H9 (cell line): ENCODE measurements at regions not wholly inside any gene's neighbourhood (a gene's known extent, or its start where the extent isn't known, plus 50 kb on each side); places are given as distances from the start of the nearest gene placed in this dataset.
A peak's percentile ranks its signal among the peaks of the same experiment; 100 is the strongest.

Experiments
- DNase-seq: peaks from one replicate; pipeline ENCODE4 v3.0.0-alpha.2; 2017
- H2AFZ ChIP-seq: one replicate; pipeline ENCODE4 v1.6.1; 2013; ENCODE audit warnings: mild to moderate bottlenecking, low read length, control low read depth, moderate library complexity
- H2AK5ac ChIP-seq: 2 replicates; pipeline ENCODE4 v1.6.1; 2013; ENCODE audit warnings: low read length, control low read depth, mixed read lengths; ENCODE audit not compliant: insufficient read length
- H2BK120ac ChIP-seq: one replicate; pipeline ENCODE4 v1.6.1; 2013; ENCODE audit warnings: low read depth, mild to moderate bottlenecking, low read length, control low read depth, inconsistent platforms; ENCODE audit not compliant: poor library complexity, severe bottlenecking
- H2BK12ac ChIP-seq: 2 replicates; pipeline ENCODE4 v1.6.1; 2013; ENCODE audit warnings: low read length, control low read depth, mixed read lengths, low read depth; ENCODE audit not compliant: insufficient read length
- H2BK15ac ChIP-seq: 2 replicates; pipeline ENCODE4 v1.6.1; 2013; ENCODE audit warnings: low read depth, low read length, control low read depth
- H2BK20ac ChIP-seq: one replicate; pipeline ENCODE4 v1.6.1; 2013; ENCODE audit warnings: low read depth, mild to moderate bottlenecking, low read length, control low read depth, inconsistent platforms; ENCODE audit not compliant: poor library complexity, severe bottlenecking
- H2BK5ac ChIP-seq: 2 replicates; pipeline ENCODE4 v1.6.1; 2013; ENCODE audit warnings: low read length, control low read depth, mixed read lengths; ENCODE audit not compliant: insufficient read length
- H3K14ac ChIP-seq: 2 replicates; pipeline ENCODE4 v1.6.1; 2013; ENCODE audit warnings: low read length, control low read depth; ENCODE audit not compliant: insufficient read depth
- H3K18ac ChIP-seq: 2 replicates; pipeline ENCODE4 v1.6.1; 2013; ENCODE audit warnings: low read depth, mild to moderate bottlenecking, mixed read lengths, low read length, control low read depth; ENCODE audit not compliant: insufficient read length
- H3K23ac ChIP-seq: 2 replicates; pipeline ENCODE4 v1.6.1; 2013; ENCODE audit warnings: low read length, control low read depth, mixed read lengths, low read depth; ENCODE audit not compliant: insufficient read length
- H3K23me2 ChIP-seq: 2 replicates; pipeline ENCODE4 v1.6.1; 2013; ENCODE audit warnings: low read depth, mild to moderate bottlenecking, mixed read lengths, low read length, control low read depth; ENCODE audit not compliant: insufficient read length, poor library complexity, severe bottlenecking
- H3K27ac ChIP-seq: 2 replicates; pipeline ENCODE4 v1.5.1; 2013; ENCODE audit warnings: low read length, control low read depth, mixed read lengths, low read depth; ENCODE audit not compliant: insufficient read length
- H3K27me3 ChIP-seq: 2 replicates; pipeline ENCODE4 v1.6.1; 2013; ENCODE audit warnings: low read length, control low read depth, inconsistent platforms; ENCODE audit not compliant: insufficient read depth
- H3K4ac ChIP-seq: 2 replicates; pipeline ENCODE4 v1.6.1; 2013; ENCODE audit warnings: low read depth, mild to moderate bottlenecking, control low read depth, inconsistent platforms, low read length, moderate library complexity
- H3K4me1 ChIP-seq: 2 replicates; pipeline ENCODE4 v1.6.1; 2013; ENCODE audit warnings: low read length, control low read depth, inconsistent platforms; ENCODE audit not compliant: insufficient read depth
- H3K4me2 ChIP-seq: 2 replicates; pipeline ENCODE4 v1.6.1; 2013; ENCODE audit warnings: low read length, control low read depth, mixed read lengths; ENCODE audit not compliant: insufficient read length, insufficient read depth
- H3K56ac ChIP-seq: 2 replicates; pipeline ENCODE4 v1.6.1; 2013; ENCODE audit warnings: low read depth, mild to moderate bottlenecking, mixed read lengths, low read length, control low read depth; ENCODE audit not compliant: insufficient read length
- H3K79me1 ChIP-seq: 2 replicates; pipeline ENCODE4 v1.6.1; 2013; ENCODE audit warnings: low read depth, mild to moderate bottlenecking, moderate library complexity, low read length, control low read depth, inconsistent platforms; ENCODE audit not compliant: insufficient read depth, poor library complexity, severe bottlenecking
- H3K79me2 ChIP-seq: 2 replicates; pipeline ENCODE4 v1.6.1; 2013; ENCODE audit warnings: low read length, control low read depth, inconsistent platforms; ENCODE audit not compliant: insufficient read depth
- H3K9ac ChIP-seq: 2 replicates; pipeline ENCODE4 v1.6.1; 2013; ENCODE audit warnings: low read length, control low read depth, mixed read lengths; ENCODE audit not compliant: insufficient read length; ENCODE audit errors: extremely low read depth
- H3K9me3 ChIP-seq: one replicate; pipeline ENCODE4 v1.6.1; 2013; ENCODE audit warnings: low read depth, low read length, inconsistent platforms; ENCODE audit not compliant: control insufficient read depth
- H3T11ph ChIP-seq: one replicate; pipeline ENCODE4 v1.6.1; 2013; ENCODE audit warnings: mild to moderate bottlenecking, low read length, control low read depth, inconsistent platforms
- H4K20me1 ChIP-seq: one replicate; pipeline ENCODE4 v1.6.1; 2013; ENCODE audit not compliant: control insufficient read depth, insufficient read length, insufficient read depth
- H4K5ac ChIP-seq: 2 replicates; pipeline ENCODE4 v1.6.1; 2013; ENCODE audit warnings: low read depth, mild to moderate bottlenecking, mixed read lengths, low read length, control low read depth; ENCODE audit not compliant: insufficient read length
- H4K8ac ChIP-seq: replicated peaks from 2 replicates; pipeline ENCODE4 v1.6.1; 2013; ENCODE audit warnings: low read length, control low read depth, mixed read lengths, low read depth; ENCODE audit not compliant: insufficient read length
- H4K91ac ChIP-seq: 2 replicates; pipeline ENCODE4 v1.6.1; 2013; ENCODE audit warnings: low read depth, mild to moderate bottlenecking, moderate library complexity, mixed read lengths, low read length, control low read depth; ENCODE audit not compliant: insufficient read length
- H3K27ac Mint-ChIP-seq, 3 experiments: 2 replicates in 2 of 3; 3 replicates in 1 of 3; pipeline ENCODE4 v1.8.0; 2020 to 2021; ENCODE audit warnings: mixed read lengths in 3 of 3, mild to moderate bottlenecking in 1 of 3, moderate library complexity in 1 of 3
- H3K27me3 Mint-ChIP-seq: 2 replicates; pipeline ENCODE4 v1.8.0; 2021; ENCODE audit warnings: low read depth, mild to moderate bottlenecking, moderate library complexity, mixed read lengths
- H3K36me3 Mint-ChIP-seq, 3 experiments: 2 replicates in 2 of 3; 3 replicates in 1 of 3; pipeline ENCODE4 v1.8.0; 2020 to 2021; ENCODE audit warnings: low read depth in 3 of 3, mixed read lengths in 3 of 3; ENCODE audit not compliant: insufficient read depth in 1 of 3
- H3K4me1 Mint-ChIP-seq, 2 experiments: 2 replicates each; pipeline ENCODE4 v1.8.0; 2020; ENCODE audit warnings: mixed read lengths in 2 of 2
- H3K4me3 Mint-ChIP-seq, 2 experiments: 2 replicates in 1 of 2; 3 replicates in 1 of 2; pipeline ENCODE4 v1.8.0; 2020 to 2021; ENCODE audit warnings: mild to moderate bottlenecking in 2 of 2, mixed read lengths in 2 of 2, moderate library complexity in 1 of 2
- H3K9me3 Mint-ChIP-seq, 2 experiments: 2 replicates in 1 of 2; 3 replicates in 1 of 2; pipeline ENCODE4 v1.8.0; 2020; ENCODE audit warnings: mild to moderate bottlenecking in 2 of 2, mixed read lengths in 2 of 2, moderate library complexity in 1 of 2
- WGBS: extraction: QIAGEN DNeasy Blood & Tissue Kit; methylation state at CpG from one replicate; pipeline ENCODE4 v1.1.7; 2013; ENCODE audit warnings: missing lambda C conversion rate, low lambda C conversion rate, mixed read lengths; ENCODE audit not compliant: insufficient read length; ENCODE audit errors: extremely low coverage; 5-methylcytosine and 5-hydroxymethylcytosine counted together
- TF ChIP-seq, protein P1 (sequence below): fragments of 200-600 bp; sonication (generic); conservative IDR thresholded peaks from 3 replicates; pipeline ENCODE4 v1.8.0; 2021; ENCODE audit warnings: antibody characterized with exemption, mild to moderate bottlenecking

DNA sequence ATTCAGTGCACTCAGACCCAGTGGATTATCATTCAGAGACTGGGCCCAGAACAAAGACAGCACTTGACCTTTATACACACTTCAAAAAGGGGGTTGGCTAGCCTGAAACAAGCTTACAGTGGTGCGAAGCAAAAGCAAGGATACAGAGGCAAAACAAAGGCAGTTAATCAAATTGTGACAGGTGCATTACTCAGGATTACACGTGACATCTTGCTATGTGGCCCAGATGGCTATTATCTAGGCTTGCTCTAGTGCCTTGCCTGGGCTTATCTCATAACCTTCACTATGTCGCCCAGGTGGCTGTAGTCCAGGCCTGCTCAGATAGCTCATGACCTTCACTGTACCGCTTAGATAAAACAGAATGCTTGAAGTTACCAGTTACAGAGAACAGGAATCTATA lies 1092.1 kb upstream of the PRKX start:
- H2AK5ac ChIP-seq, result no peak overlapping the region
- no peak overlapping the region for H3K9ac ChIP-seq
- H3K4me3 Mint-ChIP-seq, result no peak overlapping the region
- H4K5ac ChIP-seq, result no peak overlapping the region
- no peak overlapping the region for H2BK5ac ChIP-seq
- H3K79me2 ChIP-seq, result no peaks in the 10 kb centered on the region
- no peak overlapping the region for H4K8ac ChIP-seq
- no peak overlapping the region for H3K56ac ChIP-seq
- no peak overlapping the region for H2BK20ac ChIP-seq
- H3K4ac ChIP-seq, result no peak overlapping the region
- peaks cover 24 to 36% of the 10 kb centered on the region in 2 experiments for H3K9me3 Mint-ChIP-seq
- no peak overlapping the region for H2BK120ac ChIP-seq
- H3K23ac ChIP-seq, result no peak overlapping the region
- H4K20me1 ChIP-seq, result no peaks in the 10 kb centered on the region
- no CpG with 5 or more reads among the region's 4 CpGs for WGBS
- no peak overlapping the region for H2AFZ ChIP-seq
- H2BK12ac ChIP-seq, result no peak overlapping the region
- H4K91ac ChIP-seq, result no peak overlapping the region
- H3K9me3 ChIP-seq, result peaks cover 12% of the 10 kb centered on the region
- TF ChIP-seq, protein P1, sequence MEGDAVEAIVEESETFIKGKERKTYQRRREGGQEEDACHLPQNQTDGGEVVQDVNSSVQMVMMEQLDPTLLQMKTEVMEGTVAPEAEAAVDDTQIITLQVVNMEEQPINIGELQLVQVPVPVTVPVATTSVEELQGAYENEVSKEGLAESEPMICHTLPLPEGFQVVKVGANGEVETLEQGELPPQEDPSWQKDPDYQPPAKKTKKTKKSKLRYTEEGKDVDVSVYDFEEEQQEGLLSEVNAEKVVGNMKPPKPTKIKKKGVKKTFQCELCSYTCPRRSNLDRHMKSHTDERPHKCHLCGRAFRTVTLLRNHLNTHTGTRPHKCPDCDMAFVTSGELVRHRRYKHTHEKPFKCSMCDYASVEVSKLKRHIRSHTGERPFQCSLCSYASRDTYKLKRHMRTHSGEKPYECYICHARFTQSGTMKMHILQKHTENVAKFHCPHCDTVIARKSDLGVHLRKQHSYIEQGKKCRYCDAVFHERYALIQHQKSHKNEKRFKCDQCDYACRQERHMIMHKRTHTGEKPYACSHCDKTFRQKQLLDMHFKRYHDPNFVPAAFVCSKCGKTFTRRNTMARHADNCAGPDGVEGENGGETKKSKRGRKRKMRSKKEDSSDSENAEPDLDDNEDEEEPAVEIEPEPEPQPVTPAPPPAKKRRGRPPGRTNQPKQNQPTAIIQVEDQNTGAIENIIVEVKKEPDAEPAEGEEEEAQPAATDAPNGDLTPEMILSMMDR, result no peak
- H3K18ac ChIP-seq, result no peak overlapping the region
- H2BK15ac ChIP-seq, result no peak overlapping the region
- H3K4me1 ChIP-seq, result no peaks in the 10 kb centered on the region; the same call in 1 of the 2 replicates
- no peaks in the 10 kb centered on the region for H3K27me3 ChIP-seq
- H3K27ac ChIP-seq, result no peak overlapping the region
- peaks cover 20 to 28% of the 10 kb centered on the region in 2 experiments for H3K4me1 Mint-ChIP-seq
- H3K4me2 ChIP-seq, result no peak overlapping the region
- H3K27ac Mint-ChIP-seq, result peak overlapping the region in 1 of 3 experiments; percentile 34; a peak in 1 of 7 replicates
- H3T11ph ChIP-seq, result no peak overlapping the region
- H3K14ac ChIP-seq, result no peak overlapping the region
- no peaks in the 10 kb centered on the region for H3K79me1 ChIP-seq
- H3K36me3 Mint-ChIP-seq, result peaks cover 21 to 30% (median 27%) of the 10 kb centered on the region in 3 experiments
- DNase-seq, result no peak
- H3K27me3 Mint-ChIP-seq, result peaks cover 1% of the 10 kb centered on the region; the same call in 1 of the 2 replicates
- no peaks in the 10 kb centered on the region for H3K23me2 ChIP-seq
